ENCODE measurements at regions not wholly inside any gene's neighbourhood (a gene's known extent, or its start where the extent isn't known, plus 50 kb on each side); places are given as distances from the start of the nearest gene placed in this dataset.

DNA sequence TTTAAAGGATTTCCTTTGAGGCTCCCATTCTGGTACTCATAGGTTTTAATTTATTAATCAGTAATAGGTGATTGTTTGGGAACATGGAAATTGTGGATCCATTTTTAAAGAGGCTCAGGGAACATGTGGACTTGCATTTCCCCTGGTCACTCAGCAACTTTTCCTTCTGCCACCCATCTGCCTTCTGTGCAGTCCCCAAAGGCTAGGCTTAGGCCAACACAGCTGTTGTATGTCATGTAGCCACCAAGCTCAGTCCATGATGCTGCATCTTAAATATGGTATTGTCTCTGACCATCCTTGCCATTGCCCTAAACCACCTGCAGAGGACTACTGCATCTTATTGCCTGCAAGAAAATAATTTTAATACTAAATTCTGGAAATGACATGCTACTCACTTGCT is 416.7 kb upstream of the SEMA6D start:
- intact Hi-C loops (cut with micrococcal nuclease), result no loop called here
- Histone ChIP-seq H3K27me3 (ENCODE audit: low read depth) (peaks cover 5% of the 10 kb centered on the region), H3K9me3 (replicated peaks) (no peaks in the 10 kb centered on the region), H3K4me1 (no peaks in the 10 kb centered on the region), H3K4me3 (no peak overlapping the region), H3K36me3 (no peaks in the 10 kb centered on the region), H3K27ac (replicated peaks) (no peak overlapping the region)
- DNase-seq, result no peak
- TF ChIP-seq, protein P1, sequence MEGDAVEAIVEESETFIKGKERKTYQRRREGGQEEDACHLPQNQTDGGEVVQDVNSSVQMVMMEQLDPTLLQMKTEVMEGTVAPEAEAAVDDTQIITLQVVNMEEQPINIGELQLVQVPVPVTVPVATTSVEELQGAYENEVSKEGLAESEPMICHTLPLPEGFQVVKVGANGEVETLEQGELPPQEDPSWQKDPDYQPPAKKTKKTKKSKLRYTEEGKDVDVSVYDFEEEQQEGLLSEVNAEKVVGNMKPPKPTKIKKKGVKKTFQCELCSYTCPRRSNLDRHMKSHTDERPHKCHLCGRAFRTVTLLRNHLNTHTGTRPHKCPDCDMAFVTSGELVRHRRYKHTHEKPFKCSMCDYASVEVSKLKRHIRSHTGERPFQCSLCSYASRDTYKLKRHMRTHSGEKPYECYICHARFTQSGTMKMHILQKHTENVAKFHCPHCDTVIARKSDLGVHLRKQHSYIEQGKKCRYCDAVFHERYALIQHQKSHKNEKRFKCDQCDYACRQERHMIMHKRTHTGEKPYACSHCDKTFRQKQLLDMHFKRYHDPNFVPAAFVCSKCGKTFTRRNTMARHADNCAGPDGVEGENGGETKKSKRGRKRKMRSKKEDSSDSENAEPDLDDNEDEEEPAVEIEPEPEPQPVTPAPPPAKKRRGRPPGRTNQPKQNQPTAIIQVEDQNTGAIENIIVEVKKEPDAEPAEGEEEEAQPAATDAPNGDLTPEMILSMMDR (IDR thresholded peaks at IDR 0.05; ENCODE audit: borderline replicate concordance), result no peak

DNA sequence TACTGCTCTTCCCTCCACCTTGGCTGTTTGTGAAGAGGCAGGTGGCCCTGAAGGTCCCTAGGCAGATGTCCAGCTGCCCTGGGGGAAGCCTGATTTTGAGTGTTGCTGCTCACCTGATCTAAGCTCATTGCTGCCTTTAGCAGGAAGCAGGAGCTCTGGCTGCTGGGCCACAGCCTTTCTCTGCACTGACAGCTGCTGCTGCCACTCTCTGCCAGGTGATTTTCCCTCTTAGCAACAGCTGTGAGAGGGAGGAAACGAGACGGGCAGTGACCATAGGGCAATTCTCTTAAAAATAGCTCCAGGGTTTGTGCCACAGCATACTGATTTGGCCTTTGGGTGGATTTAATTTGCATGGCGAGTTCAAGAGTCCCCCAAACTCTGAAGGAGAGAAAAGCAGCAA is 415.8 kb upstream of the SEMA6D start:
- TF ChIP-seq, protein P1 (IDR thresholded peaks at IDR 0.05; ENCODE audit: borderline replicate concordance), result no peak
- H3K4me3 ChIP-seq, result no peak overlapping the region
- DNase-seq, result no peak
- no peaks in the 10 kb centered on the region for H3K36me3 ChIP-seq
- intact Hi-C loops (cut with micrococcal nuclease), result no loop called here
- H3K9me3 ChIP-seq (replicated peaks), result no peaks in the 10 kb centered on the region
- H3K27ac ChIP-seq (replicated peaks), result no peak overlapping the region
- no peaks in the 10 kb centered on the region for H3K4me1 ChIP-seq
- peaks cover 5% of the 10 kb centered on the region for H3K27me3 ChIP-seq (ENCODE audit: low read depth)

GRCh38 chr15:47304656-47305055 is 412.6 kb upstream of the SEMA6D start:
- Histone ChIP-seq H3K36me3 (no peaks in the 10 kb centered on the region), H3K4me1 (no peaks in the 10 kb centered on the region), H3K9me3 (replicated peaks) (no peaks in the 10 kb centered on the region), H3K27me3 (ENCODE audit: low read depth) (no peaks in the 10 kb centered on the region), H3K4me3 (no peak overlapping the region), H3K27ac (replicated peaks) (no peak overlapping the region)
- intact Hi-C loops (cut with micrococcal nuclease), result no loop called here
- TF ChIP-seq, protein P1 (IDR thresholded peaks at IDR 0.05; ENCODE audit: borderline replicate concordance), result no peak
- DNase-seq, result no peak

GRCh38 chr15:47312161-47312560 is 405.1 kb upstream of the SEMA6D start:
- TF ChIP-seq, protein P1 (IDR thresholded peaks at IDR 0.05; ENCODE audit: borderline replicate concordance), result no peak
- intact Hi-C loops (cut with micrococcal nuclease), result no loop called here

DNA sequence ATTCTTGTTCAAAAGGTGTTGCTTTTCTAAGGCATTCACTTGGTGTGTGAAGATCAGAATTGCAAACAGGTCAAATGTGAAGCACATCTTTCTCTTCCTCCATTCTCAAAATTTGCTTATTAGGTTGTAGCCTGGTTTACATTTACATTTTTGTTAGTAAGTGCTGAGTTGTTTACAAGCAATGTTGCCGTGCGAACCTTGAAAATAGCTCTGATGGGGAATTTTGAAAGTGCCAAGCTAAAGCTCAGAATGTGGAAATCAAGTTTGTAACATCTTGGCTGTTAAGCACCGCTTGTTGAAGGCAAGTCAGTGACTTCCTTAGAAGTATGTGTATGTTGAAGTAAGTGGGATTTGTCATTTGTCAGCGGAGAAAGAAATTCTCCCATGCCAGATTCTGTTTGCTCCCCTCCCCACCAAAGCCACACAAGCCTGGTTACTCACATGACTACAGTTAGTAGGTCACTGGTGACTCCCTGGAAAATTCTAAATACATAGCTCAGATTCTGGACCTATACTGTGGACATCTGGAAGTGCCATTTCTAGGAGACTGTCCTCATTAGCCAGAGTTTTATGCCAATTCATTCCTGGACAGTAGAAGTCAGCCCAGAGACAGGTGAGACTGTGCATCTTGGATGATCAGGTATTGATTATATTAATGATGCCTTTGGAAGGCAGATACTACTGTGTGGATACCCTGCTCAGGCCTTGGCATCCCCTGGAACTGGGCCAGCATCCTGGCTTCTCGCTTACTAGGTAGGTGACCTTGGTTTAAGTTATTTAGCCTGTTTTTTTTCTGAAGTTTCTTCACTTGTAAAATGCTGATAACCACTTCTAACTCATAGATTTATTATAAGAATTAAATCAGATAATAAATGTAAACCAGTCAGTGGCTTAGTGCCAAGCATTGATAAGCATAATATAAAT is 390.6 kb upstream of the SEMA6D start:
- intact Hi-C loops (cut with micrococcal nuclease), result no loop called here
- TF ChIP-seq, protein P1 (IDR thresholded peaks at IDR 0.05; ENCODE audit: borderline replicate concordance), result no peak
- no peaks in the 10 kb centered on the region for H3K4me1 ChIP-seq
- no peaks in the 10 kb centered on the region for H3K9me3 ChIP-seq (replicated peaks)
- no peaks in the 10 kb centered on the region for H3K36me3 ChIP-seq
- H3K27me3 ChIP-seq (ENCODE audit: low read depth), result no peaks in the 10 kb centered on the region
- no peak overlapping the region for H3K4me3 ChIP-seq
- DNase-seq, result no peak
- H3K27ac ChIP-seq (replicated peaks), result no peak overlapping the region

More at GRCh38 chr15:47312161-47312560, 405.1 kb upstream of the SEMA6D start:
- no peak for DNase-seq
- Histone ChIP-seq H3K36me3 (no peaks in the 10 kb centered on the region), H3K4me1 (no peaks in the 10 kb centered on the region), H3K27me3 (ENCODE audit: low read depth) (no peaks in the 10 kb centered on the region), H3K4me3 (no peak overlapping the region), H3K9me3 (replicated peaks) (no peaks in the 10 kb centered on the region), H3K27ac (replicated peaks) (no peak overlapping the region)
